ENCODE measurements at regions not wholly inside any gene's neighbourhood (a gene's known extent, or its start where the extent isn't known, plus 50 kb on each side); places are given as distances from the start of the nearest gene placed in this dataset.

DNA sequence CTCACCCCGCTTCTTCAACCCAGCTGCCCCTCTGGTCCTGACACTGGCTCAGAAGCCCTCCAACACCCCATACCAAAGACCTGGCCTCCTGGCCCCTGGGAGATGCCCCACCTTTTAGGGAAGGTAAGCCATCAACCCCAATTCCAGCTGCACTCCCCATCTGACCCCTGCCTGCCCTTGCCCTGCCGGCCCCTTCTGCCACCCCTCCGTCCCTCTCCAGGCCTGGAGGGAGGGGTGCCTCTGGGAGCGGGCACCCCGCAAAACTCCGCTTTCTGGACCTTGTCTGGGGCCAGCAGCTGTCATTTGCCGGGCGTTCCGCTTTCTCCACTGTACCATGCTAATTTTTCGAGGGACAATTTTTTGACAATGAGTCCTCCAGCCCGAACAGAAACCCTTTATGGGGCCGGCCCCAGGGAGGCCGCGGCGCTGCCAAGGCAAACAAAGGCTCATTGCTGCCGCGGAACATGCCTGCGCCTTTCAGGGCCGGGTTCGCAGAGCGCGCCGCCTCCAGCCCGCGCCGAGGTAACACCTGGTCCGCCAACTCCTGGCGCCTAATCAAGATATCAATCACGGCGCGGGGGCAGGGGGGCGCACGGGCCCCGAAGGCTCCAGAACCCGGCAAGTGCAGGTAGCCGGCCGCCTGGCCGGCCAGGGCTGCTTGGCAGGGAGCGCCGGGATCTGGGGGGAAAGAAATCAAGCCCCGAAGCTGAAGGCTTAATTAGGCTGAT lies 96.0 kb downstream of the INHBB start (continued):
- no peak for TF ChIP-seq BRCA1 (IDR thresholded peaks at IDR 0.05; ENCODE audit: low read depth, low read length)
- TF ChIP-seq SP2 (IDR thresholded peaks at IDR 0.05; ENCODE audit: low read length), result no peak
- 0 out of 4 replicates have a peak, but pooled peaks of 1 of the 2 experiments have one; percentile 25 for TF ChIP-seq SIN3A (conservative IDR thresholded peaks at IDR 0.05 in 1 of 2, IDR thresholded peaks at IDR 0.05 in 1 of 2; ENCODE audit: low read depth in 1 of 2, low read length in 2 of 2)
- peak; percentile 36 for TF ChIP-seq ASH2L (IDR thresholded peaks at IDR 0.05; ENCODE audit: low read length)
- no peak for TF ChIP-seq SRF (IDR thresholded peaks at IDR 0.05; ENCODE audit: low read depth, low read length)
- TF ChIP-seq KDM5A (IDR thresholded peaks at IDR 0.05; ENCODE audit: low read length), result no peak
- TF ChIP-seq CTBP2 (IDR thresholded peaks at IDR 0.05; ENCODE audit: borderline replicate concordance, insufficient read depth, insufficient read length, low read length), result peak; percentile 23
- TF ChIP-seq CBX5 (IDR thresholded peaks at IDR 0.05; ENCODE audit: low read depth, low read length), result no peak
- no peak for TF ChIP-seq POLR2AphosphoS5 (IDR thresholded peaks at IDR 0.05; ENCODE audit: low read depth, low read length)
- TF ChIP-seq BACH1 (IDR thresholded peaks at IDR 0.05; ENCODE audit: low read length), result no peak
